CD4-positive, alpha-beta T cell (primary cell): ENCODE measurements at regions not wholly inside any gene's neighbourhood (a gene's known extent, or its start where the extent isn't known, plus 50 kb on each side); places are given as distances from the start of the nearest gene placed in this dataset.
"Not testable (repeated sequence)": the region's sequence is repeated elsewhere in the genome, so short reads cannot be mapped to it uniquely, and the experiment has no call there.

ENCODE experiments used
- ATAC-seq: fragments of 200-7000 bp; cut with Tn5 transposase; one replicate; pipeline ENCODE4 v1.10.0; 2022; ENCODE audit warnings: mild to moderate bottlenecking; ENCODE audit not compliant: poor library complexity
- CTCF ChIA-PET: fragments of 350-600 bp; sonication (Branson Sonifier 250); formaldehyde crosslinking; loops from one replicate; lab custom pipeline; 2021; ENCODE audit warnings: antibody characterized with exemption, inconsistent platforms; lab: Charles Lee
- POLR2A ChIA-PET: fragments of 350-600 bp; sonication (Branson Sonifier 250); formaldehyde crosslinking; loops from one replicate; lab custom pipeline; 2021; ENCODE audit warnings: antibody characterized with exemption, inconsistent platforms; lab: Charles Lee
- DNase-seq, 14 experiments: peaks; one replicate each; pipeline ENCODE4 v3.0.0-alpha.2; 2013 to 2020; ENCODE audit warnings: mixed read lengths in 2 of 14
- H3K27ac ChIP-seq, 2 donors: one replicate each; pipeline versions ENCODE4 v1.5.1 to v1.7.0; 2013; ENCODE audit warnings: low read length in 2 of 2, low read depth in 1 of 2, mild to moderate bottlenecking in 1 of 2
- H3K27me3 ChIP-seq, 2 experiments: 1 replicate in 1 of 2; 2 replicates in 1 of 2; pipeline versions ENCODE4 v1.6.1 to v1.7.0; 2013; ENCODE audit warnings: low read length in 2 of 2, control low read depth in 1 of 2, mild to moderate bottlenecking in 1 of 2, moderate library complexity in 1 of 2; ENCODE audit not compliant: insufficient read depth in 2 of 2, control insufficient read depth in 1 of 2
- H3K36me3 ChIP-seq: one replicate; pipeline ENCODE4 v1.6.1; 2013; ENCODE audit warnings: low read length, control low read depth; ENCODE audit not compliant: insufficient read depth
- H3K4me1 ChIP-seq: one replicate; pipeline ENCODE4 v1.6.1; 2013; ENCODE audit warnings: low read length, control low read depth; ENCODE audit not compliant: insufficient read depth
- H3K4me3 ChIP-seq: one replicate; pipeline ENCODE4 v1.5.1; 2013; ENCODE audit warnings: mild to moderate bottlenecking, low read length, moderate library complexity
- H3K9me3 ChIP-seq, 2 experiments: 1 replicate in 1 of 2; 2 replicates in 1 of 2; pipeline versions ENCODE4 v1.6.1 to v1.7.0; 2013; ENCODE audit warnings: low read length in 2 of 2, mild to moderate bottlenecking in 2 of 2, control low read depth in 1 of 2, moderate library complexity in 1 of 2; ENCODE audit not compliant: control insufficient read depth in 1 of 2, insufficient read depth in 1 of 2
- H3K27ac Mint-ChIP-seq: one replicate; pipeline ENCODE4 v1.8.0; 2020; ENCODE audit warnings: mixed read lengths
- H3K27me3 Mint-ChIP-seq: one replicate; pipeline ENCODE4 v1.8.0; 2021; ENCODE audit warnings: mixed read lengths
- H3K36me3 Mint-ChIP-seq: one replicate; pipeline ENCODE4 v1.8.0; 2021; ENCODE audit warnings: low read depth, mixed read lengths
- H3K4me1 Mint-ChIP-seq: one replicate; pipeline ENCODE4 v1.8.0; 2021; ENCODE audit warnings: low read depth, mixed read lengths
- H3K4me3 Mint-ChIP-seq: one replicate; pipeline ENCODE4 v1.8.0; 2020; ENCODE audit warnings: mild to moderate bottlenecking, mixed read lengths
- H3K9me3 Mint-ChIP-seq: one replicate; pipeline ENCODE4 v1.8.0; 2020; ENCODE audit warnings: mixed read lengths
- intact Hi-C, 2 experiments: fragments of 100-400 bp; cut with DNase I in 1 of 2; cut with micrococcal nuclease in 1 of 2; formaldehyde crosslinking; loops; one replicate each; pipeline versions ENCODE4 v1.15.1 to v1.9.0; 2023 to 2025; cut with DNase I, micrococcal nuclease
- TF ChIP-seq, protein P1 (sequence below): fragments of 200-600 bp; IDR thresholded peaks from one replicate; pipeline ENCODE4 v1.8.0; 2022; ENCODE audit warnings: antibody characterized with exemption, mild to moderate bottlenecking

DNA sequence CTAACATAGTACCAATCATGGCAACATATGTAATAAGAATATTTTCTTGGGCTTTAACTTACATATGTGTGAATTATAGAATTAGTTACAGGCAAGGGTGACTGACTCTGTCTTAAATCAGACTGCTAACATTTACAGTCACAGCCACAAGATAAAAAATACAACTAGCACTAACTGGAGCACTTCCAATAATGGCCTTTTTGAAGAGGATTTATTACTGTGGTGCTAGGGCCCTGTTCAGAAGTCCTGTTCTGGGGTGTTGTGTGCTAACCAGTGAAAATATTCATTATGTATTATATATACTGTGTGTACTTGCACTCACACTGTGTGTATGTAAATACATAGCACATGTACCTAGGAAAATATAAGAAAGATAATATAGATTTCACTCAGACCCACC lies 1611.2 kb downstream of the PCDH18 start:
- no peak overlapping the region for H3K27ac ChIP-seq
- CTCF ChIA-PET: no interaction called here
- Mint-ChIP-seq H3K4me1 (no peaks in the 10 kb centered on the region), H3K27ac (no peak overlapping the region), H3K9me3 (peaks cover 4% of the 10 kb centered on the region), H3K27me3 (no peaks in the 10 kb centered on the region), H3K36me3 (no peaks in the 10 kb centered on the region), H3K4me3 (no peak overlapping the region)
- H3K27me3 ChIP-seq: no peaks in the 10 kb centered on the region
- no peaks in the 10 kb centered on the region for H3K36me3 ChIP-seq
- no peak overlapping the region for H3K4me3 ChIP-seq
- ATAC-seq (no peak), DNase-seq (no peak)
- no peaks in the 10 kb centered on the region for H3K4me1 ChIP-seq
- no peaks in the 10 kb centered on the region for H3K9me3 ChIP-seq
- intact Hi-C loops: no loop called here
- POLR2A ChIA-PET: no interaction called here
- TF ChIP-seq, protein P1, sequence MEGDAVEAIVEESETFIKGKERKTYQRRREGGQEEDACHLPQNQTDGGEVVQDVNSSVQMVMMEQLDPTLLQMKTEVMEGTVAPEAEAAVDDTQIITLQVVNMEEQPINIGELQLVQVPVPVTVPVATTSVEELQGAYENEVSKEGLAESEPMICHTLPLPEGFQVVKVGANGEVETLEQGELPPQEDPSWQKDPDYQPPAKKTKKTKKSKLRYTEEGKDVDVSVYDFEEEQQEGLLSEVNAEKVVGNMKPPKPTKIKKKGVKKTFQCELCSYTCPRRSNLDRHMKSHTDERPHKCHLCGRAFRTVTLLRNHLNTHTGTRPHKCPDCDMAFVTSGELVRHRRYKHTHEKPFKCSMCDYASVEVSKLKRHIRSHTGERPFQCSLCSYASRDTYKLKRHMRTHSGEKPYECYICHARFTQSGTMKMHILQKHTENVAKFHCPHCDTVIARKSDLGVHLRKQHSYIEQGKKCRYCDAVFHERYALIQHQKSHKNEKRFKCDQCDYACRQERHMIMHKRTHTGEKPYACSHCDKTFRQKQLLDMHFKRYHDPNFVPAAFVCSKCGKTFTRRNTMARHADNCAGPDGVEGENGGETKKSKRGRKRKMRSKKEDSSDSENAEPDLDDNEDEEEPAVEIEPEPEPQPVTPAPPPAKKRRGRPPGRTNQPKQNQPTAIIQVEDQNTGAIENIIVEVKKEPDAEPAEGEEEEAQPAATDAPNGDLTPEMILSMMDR: no peak

DNA sequence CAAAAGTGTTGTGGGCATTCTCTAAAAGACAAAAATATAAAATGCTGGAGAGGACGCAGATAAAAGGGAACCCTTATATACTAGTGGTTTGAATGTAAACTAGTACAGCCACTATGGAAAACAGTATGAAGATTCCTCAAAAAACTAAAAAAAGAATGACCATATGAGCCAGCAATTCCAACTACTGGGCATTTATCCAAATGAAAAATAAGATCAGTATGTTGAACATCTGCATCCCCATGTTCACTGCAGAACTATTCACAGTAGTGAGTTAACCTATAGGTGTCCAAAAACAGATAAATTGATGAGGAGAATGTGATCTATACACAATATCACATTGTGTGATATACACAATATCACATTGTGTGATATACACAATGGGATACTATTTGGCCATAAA lies 1615.3 kb downstream of the PCDH18 start:
- ATAC-seq: no peak
- H3K4me1 ChIP-seq: no peaks in the 10 kb centered on the region
- no peaks in the 10 kb centered on the region for H3K9me3 ChIP-seq
- no peak overlapping the region for H3K4me3 Mint-ChIP-seq
- intact Hi-C loops: no loop called here
- POLR2A ChIA-PET: no interaction called here
- no peak overlapping the region for H3K27ac Mint-ChIP-seq
- CTCF ChIA-PET: no interaction called here
- TF ChIP-seq, protein P1: no peak
- no peaks in the 10 kb centered on the region for H3K4me1 Mint-ChIP-seq
- peaks cover 3% of the 10 kb centered on the region for H3K9me3 Mint-ChIP-seq
- H3K27me3 Mint-ChIP-seq: no peaks in the 10 kb centered on the region
- no peak for DNase-seq
- no peaks in the 10 kb centered on the region for H3K27me3 ChIP-seq
- no peak overlapping the region for H3K27ac ChIP-seq
- no peaks in the 10 kb centered on the region for H3K36me3 ChIP-seq
- H3K4me3 ChIP-seq: no peak overlapping the region
- H3K36me3 Mint-ChIP-seq: no peaks in the 10 kb centered on the region

DNA sequence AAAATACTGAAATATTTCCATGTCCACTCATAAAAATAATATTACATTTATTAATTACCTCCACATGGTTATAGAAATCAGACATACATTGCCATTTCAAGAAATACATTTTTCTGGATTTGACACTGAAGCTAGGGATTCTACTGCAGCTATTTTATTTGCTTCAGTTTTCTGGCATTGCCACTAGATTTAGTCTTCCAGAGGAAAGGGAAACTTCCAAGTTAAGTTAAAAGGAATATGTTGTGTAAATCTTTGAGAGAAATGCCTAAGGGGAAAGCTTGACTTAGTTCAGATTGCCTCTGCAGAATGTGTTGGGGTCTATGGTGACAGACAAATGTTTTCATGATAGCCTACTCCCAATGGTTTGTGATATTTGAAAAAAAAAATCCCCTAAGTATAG lies 1631.3 kb downstream of the PCDH18 start:
- TF ChIP-seq, protein P1: no peak
- ChIA-PET CTCF (no interaction called here), POLR2A (no interaction called here)
- Mint-ChIP-seq H3K4me3 (no peak overlapping the region), H3K36me3 (no peaks in the 10 kb centered on the region), H3K27ac (no peak overlapping the region), H3K4me1 (no peaks in the 10 kb centered on the region), H3K9me3 (peaks cover 15% of the 10 kb centered on the region), H3K27me3 (no peaks in the 10 kb centered on the region)
- Histone ChIP-seq H3K27me3 (no peaks in the 10 kb centered on the region), H3K4me1 (no peaks in the 10 kb centered on the region), H3K36me3 (no peaks in the 10 kb centered on the region), H3K27ac (no peak overlapping the region), H3K4me3 (no peak overlapping the region), H3K9me3 (peaks cover 0 to 8% of the 10 kb centered on the region in 2 experiments)
- no peak for ATAC-seq
- DNase-seq: no peak
- intact Hi-C loops: no loop called here

DNA sequence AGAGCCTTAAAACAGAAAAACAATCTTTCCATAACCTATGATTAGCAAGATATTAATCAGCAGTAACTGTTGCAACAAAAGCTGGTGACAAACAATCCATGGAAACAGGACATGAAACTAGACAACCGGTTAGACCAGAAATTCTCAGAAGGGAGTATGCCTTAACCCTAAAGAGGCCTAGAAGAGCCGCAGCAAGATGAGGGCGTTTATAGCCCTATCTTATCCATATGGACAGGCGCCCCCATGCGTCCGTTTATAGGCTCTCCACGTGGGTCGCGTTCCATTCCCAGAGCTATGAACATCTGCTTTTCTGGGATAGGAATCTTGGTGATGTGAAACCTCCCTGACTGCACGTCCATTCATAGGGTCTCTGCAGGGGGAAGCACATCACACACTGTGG lies 1662.7 kb upstream of the PABPC4L start:
- H3K36me3 ChIP-seq, DNase-seq, H3K9me3 ChIP-seq, H3K27me3 ChIP-seq, CTCF ChIA-PET, H3K4me1 Mint-ChIP-seq, ATAC-seq, H3K4me3 Mint-ChIP-seq, H3K9me3 Mint-ChIP-seq, H3K36me3 Mint-ChIP-seq, POLR2A ChIA-PET, intact Hi-C loops, H3K4me1 ChIP-seq, H3K4me3 ChIP-seq, H3K27ac ChIP-seq, H3K27me3 Mint-ChIP-seq, H3K27ac Mint-ChIP-seq: not testable (repeated sequence)
